AG08395 (cell line): ENCODE measurements at regions not wholly inside any gene's neighbourhood (a gene's known extent, or its start where the extent isn't known, plus 50 kb on each side); places are given as distances from the start of the nearest gene placed in this dataset.
"Not testable (repeated sequence)": the region's sequence is repeated elsewhere in the genome, so short reads cannot be mapped to it uniquely, and the experiment has no call there.

Experiments
- DNase-seq: peaks from one replicate; pipeline ENCODE4 v3.0.0; 2012; ENCODE audit warnings: mixed read lengths, low spot score

- DNase-seq, result no peak
Measured at GRCh38 chr14:44385906-44386305, 121.2 kb downstream of the FSCB start.

DNA sequence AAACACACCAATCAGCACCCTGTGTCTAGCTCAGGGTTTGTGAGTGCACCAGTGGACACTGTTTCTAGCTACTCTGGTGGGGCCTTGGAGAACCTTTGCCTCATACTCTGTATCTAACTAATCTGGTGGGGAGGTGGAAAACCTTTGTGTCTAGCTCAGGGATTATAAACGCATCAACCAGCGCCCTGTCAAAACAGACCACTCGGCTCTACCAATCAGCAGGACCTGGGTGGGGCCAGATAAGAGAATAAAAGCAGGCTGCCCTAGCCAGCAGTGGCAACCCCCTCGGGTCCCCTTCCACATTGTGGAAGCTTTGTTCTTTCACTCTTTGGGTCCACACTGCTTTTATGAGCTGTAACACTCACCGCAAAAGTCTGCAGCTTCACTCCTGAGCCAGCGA is 121.8 kb downstream of the FSCB start:
- DNase-seq, result not testable (repeated sequence)

DNA sequence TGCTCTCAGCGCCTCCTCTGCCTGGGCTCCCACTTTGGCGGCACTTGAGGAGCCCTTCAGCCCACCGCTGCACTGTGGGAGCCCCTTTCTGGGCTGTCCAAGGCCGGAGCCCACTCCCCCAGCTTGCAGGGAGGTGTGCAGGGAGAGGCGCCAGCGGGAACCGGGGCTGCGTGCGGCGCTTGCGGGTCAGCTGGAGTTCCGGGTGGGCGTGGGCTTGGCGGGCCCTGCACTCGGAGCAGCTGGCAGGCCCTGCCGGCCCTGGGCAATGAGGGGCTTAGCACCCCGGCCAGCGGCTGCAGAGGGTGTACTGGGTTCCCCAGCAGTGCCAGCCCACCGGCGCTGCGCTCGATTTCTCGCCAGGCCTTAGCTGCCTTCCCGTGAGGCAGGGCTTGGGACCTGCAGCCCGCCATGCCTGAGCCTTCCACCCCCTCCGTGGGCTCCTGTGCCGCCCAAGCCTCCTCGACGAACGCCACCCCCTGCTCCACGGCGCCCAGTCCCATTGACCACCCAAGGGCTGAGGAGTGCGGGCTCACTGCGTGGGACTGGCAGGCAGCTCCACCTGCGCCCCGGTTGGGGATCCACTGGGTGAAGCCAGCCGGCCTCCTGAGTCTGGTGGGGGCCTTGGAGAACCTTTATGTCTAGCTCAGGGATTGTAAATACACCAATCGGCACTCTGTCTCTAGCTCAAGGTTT is 122.3 kb downstream of the FSCB start:
- DNase-seq, result not testable (repeated sequence)

- DNase-seq, result no peak
Measured at GRCh38 chr14:44384093-44384492, 123.0 kb downstream of the FSCB start.

DNA sequence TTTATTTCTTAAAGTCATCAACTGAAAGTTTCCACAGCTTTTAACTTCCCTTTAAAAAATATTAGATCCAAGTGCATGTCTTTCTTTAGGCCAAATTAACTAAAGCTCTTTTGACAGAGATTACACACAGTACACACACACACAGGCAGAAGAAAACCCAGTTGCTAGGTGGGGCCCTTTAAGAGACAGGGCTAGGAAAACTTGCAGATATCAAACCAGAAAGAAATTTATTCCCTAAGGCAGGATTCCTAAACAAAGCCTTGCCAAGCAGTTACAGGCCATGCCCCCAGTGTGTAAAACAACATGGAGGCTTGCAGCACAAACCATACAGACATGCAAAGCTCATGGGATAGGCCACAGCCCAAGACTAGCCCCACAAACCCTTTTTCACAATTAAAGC is 123.4 kb downstream of the FSCB start:
- DNase-seq, result no peak

- DNase-seq, result no peak
Measured at GRCh38 chr14:44379292-44379977, 127.6 kb downstream of the FSCB start.

DNA sequence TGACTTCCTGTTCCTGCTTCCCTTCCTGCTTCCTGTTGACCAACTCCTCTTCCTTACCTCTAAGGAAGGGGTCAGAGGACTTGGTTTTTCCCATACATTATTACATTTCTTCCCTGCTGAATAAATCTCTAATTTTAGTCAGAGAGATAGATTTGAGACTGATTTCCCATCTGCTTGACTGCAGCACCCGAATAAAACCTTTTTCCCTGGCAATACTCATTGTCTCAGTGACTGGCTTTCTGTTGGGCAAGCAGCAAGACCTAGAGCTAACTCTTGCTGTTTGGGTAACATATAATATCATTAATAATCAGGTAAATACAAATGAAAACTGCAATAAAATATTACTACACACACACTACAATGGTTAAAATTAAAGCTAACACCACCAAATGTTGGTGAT is 132.2 kb downstream of the FSCB start:
- DNase-seq, result no peak

GRCh38 chr14:44372807-44373489 is 134.1 kb downstream of the FSCB start:
- no peak for DNase-seq

DNA sequence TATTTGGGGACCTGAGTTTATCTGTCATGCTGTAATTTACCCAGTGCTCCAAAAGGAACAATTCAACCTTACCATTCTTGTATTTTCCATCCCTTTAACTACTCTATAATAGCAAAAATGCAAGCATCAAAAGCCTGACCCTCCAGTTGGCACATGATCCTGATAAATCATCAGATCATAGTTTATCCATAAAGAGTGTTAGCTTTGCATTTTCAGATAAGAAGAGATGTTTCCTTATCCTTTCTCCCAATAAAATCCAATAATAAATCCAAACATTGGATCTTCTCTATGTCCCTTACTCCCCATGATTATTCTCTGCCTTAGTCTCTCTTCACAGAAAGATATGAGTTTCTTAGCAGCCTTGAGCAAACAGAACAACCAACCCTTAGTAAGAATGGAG is 134.9 kb downstream of the FSCB start:
- DNase-seq, result no peak

DNA sequence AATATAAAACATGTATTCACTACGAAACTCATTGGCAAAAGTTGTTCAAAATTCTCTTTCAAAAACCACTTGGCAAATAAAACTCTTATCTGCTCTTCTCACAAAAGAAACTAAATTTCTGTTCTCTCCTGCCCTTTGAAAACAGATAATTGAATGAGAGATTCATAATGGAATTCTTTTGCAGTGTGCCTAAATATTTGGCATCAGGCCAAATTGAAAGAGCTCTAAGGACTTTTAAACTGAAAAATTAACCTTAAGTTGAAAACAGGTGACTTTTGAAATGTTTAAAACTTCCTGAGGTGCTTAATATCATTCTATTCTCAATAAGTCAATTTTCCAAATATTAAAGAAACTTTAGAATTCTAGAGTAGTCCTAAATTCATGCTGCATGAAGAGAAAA is 136.4 kb downstream of the FSCB start:
- no peak for DNase-seq

DNA sequence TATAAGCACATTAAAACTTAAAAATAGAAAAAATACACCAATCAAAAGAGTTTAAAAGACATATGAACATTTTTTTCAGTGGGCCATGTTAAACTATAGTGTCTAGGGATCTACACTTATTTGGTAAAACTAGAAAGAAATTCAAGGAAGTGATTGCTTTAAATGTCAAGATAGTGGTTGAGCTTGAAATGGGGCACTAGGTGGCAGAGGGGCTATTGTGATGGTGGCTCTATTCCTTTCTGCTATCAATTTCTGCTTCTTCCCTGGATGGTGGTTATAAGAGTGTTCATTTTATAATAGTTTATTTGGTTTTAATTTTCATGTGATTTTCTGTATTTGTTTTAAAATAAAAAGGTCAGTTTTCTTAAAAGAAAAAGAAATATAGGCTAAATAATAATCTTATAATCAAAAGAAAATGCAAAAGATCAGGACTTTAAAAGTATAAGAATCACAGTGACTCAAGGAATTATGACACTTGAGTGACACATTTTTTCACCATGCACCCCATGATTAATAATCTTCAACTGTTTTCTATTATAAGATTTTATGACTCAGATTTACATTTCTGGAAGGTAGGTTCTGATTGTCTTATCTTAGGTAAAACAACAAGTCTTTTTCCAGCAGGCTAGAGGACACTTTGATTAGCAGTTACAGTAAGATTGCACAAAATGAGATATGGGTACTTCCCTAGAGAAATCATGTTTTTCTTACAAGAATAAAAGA is 137.5 kb downstream of the FSCB start:
- no peak for DNase-seq

GRCh38 chr14:44361083-44361482 is 146.0 kb downstream of the FSCB start:
- DNase-seq, result no peak

- DNase-seq, result no peak
Measured at GRCh38 chr14:44353805-44354204, 153.3 kb downstream of the FSCB start.

- DNase-seq, result no peak
Measured at GRCh38 chr14:44352201-44352600, 154.9 kb downstream of the FSCB start.

DNA sequence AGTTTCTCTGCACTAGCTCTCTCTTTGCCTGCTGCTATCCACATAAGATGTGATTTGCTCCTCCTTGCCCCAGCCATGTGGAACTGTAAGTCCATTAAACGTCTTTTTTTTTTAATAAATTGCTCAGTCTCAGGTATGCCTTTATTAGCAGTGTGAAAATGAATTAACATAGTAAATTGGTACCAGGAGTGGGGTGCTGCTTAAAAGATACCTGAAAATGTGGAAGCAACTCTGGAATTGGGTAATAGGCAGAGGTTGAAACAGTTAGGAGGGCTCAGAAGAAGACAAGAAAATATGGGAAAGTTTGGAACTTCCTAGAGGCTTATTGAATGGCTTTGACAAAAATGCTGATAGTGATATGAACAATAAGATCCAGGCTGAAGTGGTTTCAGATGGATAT is 159.8 kb downstream of the FSCB start:
- DNase-seq, result no peak

GRCh38 chr14:44341116-44341515 is 166.0 kb downstream of the FSCB start:
- no peak for DNase-seq

DNA sequence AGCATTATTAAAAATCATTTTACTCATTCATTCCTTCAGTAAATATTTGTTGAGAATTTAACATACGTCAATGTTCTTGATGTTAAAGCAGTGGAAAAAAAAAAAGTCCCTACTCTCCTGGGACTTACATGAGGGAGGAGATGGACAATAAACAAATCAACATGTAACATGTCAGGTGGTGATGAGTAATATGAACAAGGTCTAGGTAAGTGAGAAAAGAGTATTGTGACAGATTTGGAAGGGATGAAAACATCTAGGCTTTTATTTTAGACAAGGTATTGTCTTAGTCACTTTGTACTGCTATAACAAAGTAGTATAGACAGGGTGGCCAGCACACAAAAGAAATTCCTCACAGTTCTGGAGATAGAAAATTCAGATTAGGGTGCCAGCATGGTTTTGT is 167.2 kb downstream of the FSCB start:
- DNase-seq, result no peak

- DNase-seq, result no peak
Measured at GRCh38 chr14:44339231-44339630, 167.9 kb downstream of the FSCB start.

DNA sequence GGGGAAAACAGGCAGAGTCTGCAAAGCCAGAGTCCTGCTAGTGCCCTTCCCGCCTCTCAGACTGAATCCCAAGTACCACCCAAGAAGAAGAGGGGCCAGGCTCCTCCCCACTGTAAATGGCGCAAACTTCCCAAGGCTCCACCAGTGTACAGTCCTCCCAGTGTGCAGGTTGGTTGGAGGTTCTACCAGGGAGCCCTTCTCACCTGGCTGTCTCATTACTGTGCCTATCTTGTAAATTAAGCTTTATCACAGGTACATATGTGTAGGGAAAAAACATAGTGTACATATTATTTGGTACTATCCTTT is 189.7 kb downstream of the FSCB start:
- DNase-seq, result no peak

DNA sequence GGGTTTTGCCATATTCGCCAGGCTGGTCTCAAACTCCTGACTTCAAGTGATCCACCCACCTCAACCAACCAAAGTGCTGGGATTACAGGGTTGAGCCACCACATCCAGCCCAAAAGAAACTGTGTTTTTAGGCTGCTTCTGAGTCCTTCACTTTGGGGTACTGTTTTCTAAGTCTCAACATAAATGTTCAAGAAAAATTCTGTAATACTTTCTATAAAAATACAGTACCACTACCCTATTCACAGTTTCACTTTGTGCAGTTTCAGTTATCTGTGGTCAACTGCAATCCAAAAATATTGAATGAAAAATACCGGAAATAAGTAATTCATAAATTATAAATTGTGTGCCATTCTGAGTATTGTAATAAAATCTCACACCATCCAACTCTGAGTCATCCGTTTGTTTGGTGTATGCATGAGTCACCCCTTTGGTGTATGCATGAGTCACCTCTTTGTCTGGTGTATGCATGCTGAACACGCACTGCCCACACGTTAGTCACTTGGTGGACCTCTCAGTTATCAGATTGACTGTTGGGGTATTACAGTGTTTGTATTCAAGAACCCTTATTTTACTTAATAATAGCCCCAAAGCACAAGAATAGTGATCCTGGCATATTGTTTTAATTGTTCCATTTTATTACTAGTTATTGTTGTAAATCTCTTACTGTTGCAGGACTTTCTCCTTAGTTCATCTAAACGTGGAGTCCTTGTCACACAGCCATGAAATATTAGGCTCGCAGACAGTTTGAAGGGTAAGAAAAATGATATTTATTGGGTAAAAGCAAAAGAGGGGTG is 190.2 kb downstream of the FSCB start:
- peak; percentile 3 for DNase-seq

DNA sequence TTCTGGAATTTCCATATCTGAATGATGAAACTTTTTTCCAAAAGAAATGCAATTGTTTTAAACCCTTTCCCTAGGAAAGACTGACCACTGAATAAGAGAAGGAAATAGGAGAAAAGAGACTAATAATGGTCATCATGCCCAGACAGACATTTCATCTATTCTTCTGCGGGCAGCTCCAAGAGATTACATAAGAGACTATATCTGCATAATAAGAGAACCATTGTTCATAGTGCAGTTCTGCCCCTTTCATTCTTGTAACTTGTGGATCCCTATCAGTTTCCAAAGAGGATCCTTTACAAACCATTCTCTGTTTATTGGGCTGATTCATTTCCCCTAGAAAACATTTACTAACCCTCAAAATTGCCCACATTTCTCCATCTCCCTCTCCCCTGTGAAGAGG is 197.8 kb downstream of the FSCB start:
- DNase-seq, result no peak

DNA sequence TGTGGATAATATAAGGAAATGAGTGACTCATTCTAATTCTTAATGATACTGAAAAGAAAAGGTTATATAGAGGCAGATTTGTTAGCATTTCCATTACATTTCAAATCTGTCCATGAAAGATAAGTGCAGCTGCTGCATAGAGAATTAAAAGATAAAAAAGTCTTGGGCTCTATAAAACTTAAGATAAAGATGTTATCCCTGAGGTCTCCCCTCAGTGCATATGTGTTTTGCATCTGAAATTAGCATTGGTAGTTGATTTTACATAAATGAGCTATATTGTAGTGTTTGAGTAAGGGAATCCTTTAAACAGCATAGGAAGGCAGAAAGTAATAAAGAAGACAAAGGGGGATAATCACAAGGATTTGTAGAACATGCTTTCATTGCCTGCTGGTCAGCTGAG is 206.2 kb downstream of the FSCB start:
- DNase-seq, result no peak
